ENCODE measurements at regions not wholly inside any gene's neighbourhood (a gene's known extent, or its start where the extent isn't known, plus 50 kb on each side); places are given as distances from the start of the nearest gene placed in this dataset.

GRCh38 chr5:100479079-100479688 lies 56.0 kb upstream of the FAM174A start:
- TF ChIP-seq CTCF (IDR thresholded peaks at IDR 0.05 in 2 of 3, conservative IDR thresholded peaks at IDR 0.05 in 1 of 3; ENCODE audit: borderline replicate concordance in 1 of 3, insufficient read depth in 1 of 3, low read depth in 2 of 3, low read length in 2 of 3) (peak; percentile 57 to 64 (median 61); a peak in 5 of 6 replicates), POLR2AphosphoS5 (IDR thresholded peaks at IDR 0.05; ENCODE audit: low read depth, low read length) (no peak), POLR2A (IDR thresholded peaks at IDR 0.05; ENCODE audit: borderline replicate concordance, extremely low read depth, insufficient read depth, insufficient read length) (no peak), RAD21 (IDR thresholded peaks at IDR 0.05; ENCODE audit: low read depth) (peak; percentile 82), EZH2 (IDR thresholded peaks at IDR 0.05) (no peak), SP1 (IDR thresholded peaks at IDR 0.05; ENCODE audit: low read depth) (no peak), YY1 (IDR thresholded peaks at IDR 0.05; ENCODE audit: extremely low read depth, insufficient replicate concordance, low read depth, low read length) (no peak), REST (IDR thresholded peaks at IDR 0.05; ENCODE audit: low read depth) (no peak)
